ENCODE measurements at regions not wholly inside any gene's neighbourhood (a gene's known extent, or its start where the extent isn't known, plus 50 kb on each side); places are given as distances from the start of the nearest gene placed in this dataset.

DNA sequence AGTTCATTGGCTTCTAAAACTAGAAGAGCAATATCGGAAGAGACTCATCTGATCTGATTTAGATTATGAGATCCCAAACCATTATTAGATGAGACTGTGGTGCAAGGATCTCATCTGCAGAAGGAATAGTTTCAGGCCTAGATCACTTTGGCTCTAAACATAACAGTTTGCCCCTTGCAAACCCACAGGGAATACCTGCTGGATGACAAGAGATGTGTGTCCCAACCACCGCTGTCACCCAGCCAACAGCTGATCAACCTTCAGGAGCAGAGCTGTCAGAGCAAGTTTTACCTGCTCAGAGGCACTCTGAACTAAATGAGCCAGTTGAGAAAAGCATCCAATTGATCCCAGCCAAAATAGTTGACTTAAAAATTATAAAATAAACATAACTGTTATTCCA lies 64.0 kb upstream of the ST3GAL6 start:
- Histone ChIP-seq H3K9me3 (ENCODE audit: control insufficient read depth, insufficient read depth, low read length) (no peaks in the 10 kb centered on the region), H4K8ac (ENCODE audit: low read depth in 2 of 2, low read length in 2 of 2) (no peak overlapping the region), H3K18ac (ENCODE audit: low read depth, low read length) (no peak overlapping the region), H2BK5ac (ENCODE audit: low read depth, low read length, poor library complexity, severe bottlenecking) (no peak overlapping the region), H3K79me1 (ENCODE audit: low read depth in 1 of 2, low read length in 2 of 2) (no peaks in the 10 kb centered on the region), H3K23ac (ENCODE audit: low read depth, low read length) (no peak overlapping the region), H3K4me2 (ENCODE audit: low read depth, low read length) (no peak overlapping the region), H2BK120ac (ENCODE audit: low read depth, low read length) (no peak overlapping the region), H4K5ac (ENCODE audit: low read depth, low read length) (no peak overlapping the region), H3K27ac (ENCODE audit: insufficient read depth, low read length) (no peak overlapping the region), H2BK15ac (ENCODE audit: low read depth, low read length) (no peak overlapping the region), H3K56ac (ENCODE audit: extremely low read depth, insufficient read depth, low read length) (no peak overlapping the region), H3K4ac (ENCODE audit: low read depth, low read length) (no peak overlapping the region), H3K4me3 (ENCODE audit: insufficient read depth, low read depth, low read length) (no peak overlapping the region), H3K14ac (replicated peaks; ENCODE audit: low read depth, low read length) (no peak overlapping the region), H3K9me1 (ENCODE audit: insufficient read depth, low read length) (no peaks in the 10 kb centered on the region), H3K9ac (ENCODE audit: low read depth, low read length) (no peak overlapping the region), H3K4me1 (ENCODE audit: control insufficient read depth, insufficient read depth, low read length) (peaks cover 2% of the 10 kb centered on the region), H3K36me3 (ENCODE audit: control insufficient read depth, insufficient read depth, low read length) (no peaks in the 10 kb centered on the region), H2AK9ac (replicated peaks; ENCODE audit: low read depth, low read length, poor library complexity) (no peak overlapping the region), H2AK5ac (ENCODE audit: low read depth, low read length) (no peak overlapping the region), H4K20me1 (ENCODE audit: insufficient read depth, low read length) (no peaks in the 10 kb centered on the region), H4K91ac (ENCODE audit: insufficient read depth, low read depth, low read length) (no peak overlapping the region), H3K27me3 (ENCODE audit: control insufficient read depth, insufficient read depth, low read length) (no peaks in the 10 kb centered on the region), H2BK20ac (ENCODE audit: low read depth, low read length) (no peak overlapping the region), H2AFZ (replicated peaks; ENCODE audit: low read length, poor library complexity) (no peak overlapping the region)
- POLR2A ChIA-PET (ENCODE audit: unreplicated experiment) = no interaction called here
- intact Hi-C loops (cut with micrococcal nuclease) (no loop called here), dilution Hi-C loops (cut with HindIII; ENCODE audit: low sequenced_read_pairs, unreplicated experiment) (no loop called here), in situ Hi-C loops (cut with MboI; ENCODE audit: low sequenced_read_pairs) (no loop called here)
- peak; percentile 48 for DNase-seq
- no peak for TF ChIP-seq USF2 (IDR thresholded peaks at IDR 0.05; ENCODE audit: low read depth, low read length)
- no peak for TF ChIP-seq MAFK (IDR thresholded peaks at IDR 0.05; ENCODE audit: low read depth, low read length)
- no peak for TF ChIP-seq FOS (IDR thresholded peaks at IDR 0.05; ENCODE audit: low read depth, low read length)
- TF ChIP-seq MXI1 (IDR thresholded peaks at IDR 0.05; ENCODE audit: borderline replicate concordance, low read depth, low read length) = no peak
- no peak for TF ChIP-seq MAZ (IDR thresholded peaks at IDR 0.05; ENCODE audit: borderline replicate concordance, low read depth, low read length)
- TF ChIP-seq RCOR1 (IDR thresholded peaks at IDR 0.05; ENCODE audit: insufficient replicate concordance, low read length) = no peak
- TF ChIP-seq POLR2A (IDR thresholded peaks at IDR 0.05; ENCODE audit: low read depth, low read length) = no peak
- TF ChIP-seq ELK1 (IDR thresholded peaks at IDR 0.05; ENCODE audit: borderline replicate concordance, low read depth, low read length) = no peak
- TF ChIP-seq CEBPB (IDR thresholded peaks at IDR 0.05; ENCODE audit: low read depth, low read length) = no peak
- no peak for TF ChIP-seq RAD21 (IDR thresholded peaks at IDR 0.05; ENCODE audit: low read length)
- BruUV-seq (replicated peaks) = no TSS peak
- CTCF ChIA-PET = no interaction called here
- no CpG with 5 or more reads among the region's 2 CpGs for WGBS, 2 experiments (ENCODE audit: extremely low coverage in 2 of 2, insufficient read length in 1 of 2)
- peak; percentile 31; the same call in 1 of the 2 replicates for ATAC-seq (ENCODE audit: low read depth)
